OCI-LY3 (cell line): ENCODE measurements at regions not wholly inside any gene's neighbourhood (a gene's known extent, or its start where the extent isn't known, plus 50 kb on each side); places are given as distances from the start of the nearest gene placed in this dataset.
"Not testable (repeated sequence)": the region's sequence is repeated elsewhere in the genome, so short reads cannot be mapped to it uniquely, and the experiment has no call there.

Source experiments
- H2AFZ ChIP-seq: fragments of 200-600, 300-600 bp; shearing (Covaris generic); 2 replicates; pipeline ENCODE4 v1.6.0; 2014; ENCODE audit warnings: antibody characterized with exemption, low read depth, low read length
- H3K27ac ChIP-seq: fragments of 200-600, 300-600 bp; sonication (generic); 2 replicates; pipeline ENCODE4 v1.5.1; 2014; ENCODE audit warnings: mild to moderate bottlenecking, low read length, moderate library complexity, mixed read lengths
- H3K27me3 ChIP-seq: fragments of 200-600, 300-600 bp; sonication (generic); 2 replicates; pipeline ENCODE4 v1.6.1; 2014; ENCODE audit warnings: low read depth, low read length, mixed read lengths
- H3K36me3 ChIP-seq: fragments of 200-600, 300-600 bp; sonication (generic); replicated peaks from 2 replicates; pipeline ENCODE3; 2014; ENCODE audit warnings: low read depth, low read length, mixed read lengths
- H3K4me1 ChIP-seq: fragments of 300-600, 200-600 bp; sonication (generic); 2 replicates; pipeline ENCODE4 v1.6.1; 2014; ENCODE audit warnings: low read length, mixed read lengths
- H3K4me2 ChIP-seq: fragments of 200-600, 300-600 bp; sonication (generic); 2 replicates; pipeline ENCODE4 v1.6.1; 2014; ENCODE audit warnings: low read length, mixed read lengths
- H3K4me3 ChIP-seq: fragments of 300-600, 200-600 bp; sonication (generic); 2 replicates; pipeline ENCODE4 v1.5.1; 2014; ENCODE audit warnings: antibody characterized with exemption, mild to moderate bottlenecking, low read length, moderate library complexity
- H3K79me2 ChIP-seq: fragments of 300-600, 200-600 bp; shearing (Covaris generic); 2 replicates; pipeline ENCODE4 v1.6.1; 2014; ENCODE audit warnings: mild to moderate bottlenecking, low read length, mixed read lengths
- H3K9ac ChIP-seq: fragments of 300-600, 200-600 bp; shearing (Covaris generic); 2 replicates; pipeline ENCODE4 v1.6.0; 2014; ENCODE audit warnings: mild to moderate bottlenecking, low read length, moderate library complexity
- H3K9me3 ChIP-seq: fragments of 200-600, 300-600 bp; shearing (Covaris generic); 2 replicates; pipeline ENCODE4 v1.6.1; 2014; ENCODE audit warnings: low read length, mixed read lengths; ENCODE audit not compliant: insufficient read depth
- H4K20me1 ChIP-seq: fragments of 200-600, 300-600 bp; sonication (generic); 2 replicates; pipeline ENCODE4 v1.6.1; 2016; ENCODE audit warnings: low read length, mixed read lengths; ENCODE audit not compliant: insufficient read depth
- EZH2phosphoT487 ChIP-seq: fragments of 200-600 bp; shearing (Covaris generic); IDR thresholded peaks from 2 replicates; pipeline ENCODE4 v1.6.1; 2018; ENCODE audit warnings: antibody characterized with exemption, mixed run types, low read depth
- TF ChIP-seq, protein P1 (sequence below): fragments of 200-600, 300-600 bp; sonication (generic); IDR thresholded peaks from 2 replicates; pipeline ENCODE4 v1.5.1; 2014; ENCODE audit warnings: antibody characterized with exemption, low read length, low read depth

DNA sequence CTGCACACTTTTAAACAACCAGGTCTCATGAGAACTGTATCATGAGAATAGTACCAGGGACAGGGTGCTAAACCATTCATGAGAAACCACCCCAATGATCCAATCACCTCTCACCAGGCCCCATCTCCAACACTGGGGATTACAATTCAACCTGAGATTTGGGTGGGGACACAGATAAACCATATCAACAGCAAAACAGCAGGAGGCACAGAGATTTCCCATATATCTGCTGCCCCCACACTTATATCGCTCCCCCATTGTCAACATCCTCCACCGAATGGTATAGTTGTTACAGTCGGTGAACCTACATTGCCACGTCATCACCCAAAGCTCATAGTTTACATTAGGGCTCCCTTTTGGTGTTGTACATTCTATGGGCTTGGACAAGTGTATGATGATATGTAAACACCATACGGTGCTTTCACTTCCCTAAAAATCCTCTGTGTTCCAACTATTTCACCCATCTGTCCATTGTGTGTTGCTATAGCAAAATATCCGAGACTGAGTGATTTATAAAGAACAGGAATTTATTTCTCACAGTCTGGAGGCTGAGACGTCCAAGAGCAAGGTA lies 224.8 kb downstream of the FAM43A start:
- H4K20me1 ChIP-seq: no peaks in the 10 kb centered on the region
- H3K4me1 ChIP-seq: no peaks in the 10 kb centered on the region
- TF ChIP-seq, protein P1, sequence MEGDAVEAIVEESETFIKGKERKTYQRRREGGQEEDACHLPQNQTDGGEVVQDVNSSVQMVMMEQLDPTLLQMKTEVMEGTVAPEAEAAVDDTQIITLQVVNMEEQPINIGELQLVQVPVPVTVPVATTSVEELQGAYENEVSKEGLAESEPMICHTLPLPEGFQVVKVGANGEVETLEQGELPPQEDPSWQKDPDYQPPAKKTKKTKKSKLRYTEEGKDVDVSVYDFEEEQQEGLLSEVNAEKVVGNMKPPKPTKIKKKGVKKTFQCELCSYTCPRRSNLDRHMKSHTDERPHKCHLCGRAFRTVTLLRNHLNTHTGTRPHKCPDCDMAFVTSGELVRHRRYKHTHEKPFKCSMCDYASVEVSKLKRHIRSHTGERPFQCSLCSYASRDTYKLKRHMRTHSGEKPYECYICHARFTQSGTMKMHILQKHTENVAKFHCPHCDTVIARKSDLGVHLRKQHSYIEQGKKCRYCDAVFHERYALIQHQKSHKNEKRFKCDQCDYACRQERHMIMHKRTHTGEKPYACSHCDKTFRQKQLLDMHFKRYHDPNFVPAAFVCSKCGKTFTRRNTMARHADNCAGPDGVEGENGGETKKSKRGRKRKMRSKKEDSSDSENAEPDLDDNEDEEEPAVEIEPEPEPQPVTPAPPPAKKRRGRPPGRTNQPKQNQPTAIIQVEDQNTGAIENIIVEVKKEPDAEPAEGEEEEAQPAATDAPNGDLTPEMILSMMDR: no peak
- TF ChIP-seq EZH2phosphoT487: no peak
- no peak overlapping the region for H3K4me3 ChIP-seq
- H3K4me2 ChIP-seq: no peak overlapping the region
- no peak overlapping the region for H3K9ac ChIP-seq
- no peak overlapping the region for H2AFZ ChIP-seq
- peaks cover 6% of the 10 kb centered on the region; the same call in 1 of the 2 replicates for H3K27me3 ChIP-seq
- no peak overlapping the region for H3K27ac ChIP-seq
- H3K9me3 ChIP-seq: no peaks in the 10 kb centered on the region
- H3K36me3 ChIP-seq: no peaks in the 10 kb centered on the region
- H3K79me2 ChIP-seq: no peaks in the 10 kb centered on the region

DNA sequence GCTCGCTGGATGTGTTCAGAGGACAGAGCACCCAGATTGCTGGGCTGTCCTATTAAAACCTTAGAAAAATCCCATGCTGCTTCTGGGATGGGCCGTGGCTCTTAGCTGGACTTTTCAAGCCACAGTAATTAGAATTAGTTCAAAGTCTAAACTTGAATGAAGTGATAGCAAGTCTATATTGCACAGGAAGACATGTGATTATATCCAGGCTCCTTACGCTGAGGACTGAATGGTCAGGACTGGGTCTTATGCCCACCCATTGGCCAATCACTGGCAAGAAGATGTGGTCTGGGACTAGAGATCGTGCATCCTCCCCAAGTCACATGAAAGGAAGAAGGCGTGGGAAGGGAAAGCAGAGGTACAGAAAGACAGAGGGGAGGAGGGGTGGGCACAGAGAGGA lies 227.6 kb downstream of the FAM43A start:
- H3K9ac ChIP-seq: no peak overlapping the region
- no peak overlapping the region for H3K27ac ChIP-seq
- H2AFZ ChIP-seq: no peak overlapping the region
- no peak overlapping the region for H3K4me2 ChIP-seq
- no peaks in the 10 kb centered on the region for H4K20me1 ChIP-seq
- H3K36me3 ChIP-seq: no peaks in the 10 kb centered on the region
- no peaks in the 10 kb centered on the region for H3K4me1 ChIP-seq
- H3K9me3 ChIP-seq: no peaks in the 10 kb centered on the region
- TF ChIP-seq, protein P1: no peak
- TF ChIP-seq EZH2phosphoT487: no peak
- H3K79me2 ChIP-seq: no peaks in the 10 kb centered on the region
- peaks cover 6% of the 10 kb centered on the region; the same call in 1 of the 2 replicates for H3K27me3 ChIP-seq
- no peak overlapping the region for H3K4me3 ChIP-seq

DNA sequence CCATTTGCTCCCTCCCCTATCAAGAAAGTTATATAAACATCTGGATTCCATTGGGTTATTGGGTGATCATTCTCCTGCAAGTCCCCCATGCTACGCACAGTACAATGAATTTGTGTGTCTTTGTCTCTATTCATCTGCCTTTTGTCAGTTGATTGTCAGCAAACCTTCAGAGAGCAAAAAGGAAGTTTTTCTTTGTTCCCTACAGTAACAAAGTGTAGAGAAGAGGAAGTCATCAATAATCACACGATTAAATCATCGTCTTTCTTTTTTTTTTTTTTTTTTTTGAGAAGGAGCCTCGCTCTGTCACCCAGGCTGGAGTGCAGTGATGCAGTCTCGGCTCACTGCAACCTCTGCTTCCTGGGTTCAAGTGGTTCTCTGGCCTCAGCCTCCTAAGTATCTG lies 239.2 kb downstream of the FAM43A start:
- not testable (repeated sequence) for H4K20me1 ChIP-seq, H3K4me3 ChIP-seq, H2AFZ ChIP-seq, H3K36me3 ChIP-seq, H3K9ac ChIP-seq, H3K79me2 ChIP-seq, H3K4me2 ChIP-seq, H3K27me3 ChIP-seq, H3K27ac ChIP-seq, H3K9me3 ChIP-seq
- peaks cover 14% of the 10 kb centered on the region for H3K4me1 ChIP-seq

- TF ChIP-seq, protein P1: no peak
- no peak for TF ChIP-seq EZH2phosphoT487
- Histone ChIP-seq H3K27me3 (no peaks in the 10 kb centered on the region), H3K9ac (no peak overlapping the region), H2AFZ (no peak overlapping the region), H3K4me3 (no peak overlapping the region), H4K20me1 (no peaks in the 10 kb centered on the region), H3K79me2 (no peaks in the 10 kb centered on the region), H3K4me1 (peaks cover 14% of the 10 kb centered on the region), H3K27ac (no peak overlapping the region), H3K9me3 (no peaks in the 10 kb centered on the region), H3K36me3 (no peaks in the 10 kb centered on the region), H3K4me2 (no peak overlapping the region)
These were observed 239.9 kb downstream of the FAM43A start for GRCh38 chr3:194925614-194926013.
